NCI-H146 (cell line): ENCODE measurements at regions not wholly inside any gene's neighbourhood (a gene's known extent, or its start where the extent isn't known, plus 50 kb on each side); places are given as distances from the start of the nearest gene placed in this dataset.

ENCODE experiments used
- DNase-seq: peaks from one replicate; lab custom pipeline; 2025; lab: John Stamatoyannopoulos, UW

- no peak for DNase-seq
These were observed 50.3 kb downstream of the UTRN start for GRCh38 chr6:144335311-144335861.

- DNase-seq, result no peak
These were observed 50.8 kb downstream of the UTRN start for GRCh38 chr6:144335914-144336313.

DNA sequence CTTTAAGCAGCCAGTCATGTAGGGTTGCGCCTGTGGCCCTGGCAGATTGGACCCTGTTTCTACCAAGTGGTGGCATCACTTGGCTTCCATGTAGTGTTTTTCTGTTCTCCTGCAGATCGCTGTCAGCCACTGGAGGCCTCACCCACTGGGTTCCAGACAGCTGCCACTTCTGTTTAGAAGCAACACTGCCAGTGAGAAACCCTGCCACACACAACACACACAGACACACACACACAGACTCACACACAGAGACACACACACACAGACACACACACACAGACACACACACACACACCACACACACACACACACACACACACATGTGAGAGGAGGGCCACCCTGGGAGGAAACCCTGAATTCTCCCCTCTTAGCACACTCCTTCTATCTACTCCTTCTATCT is 51.8 kb downstream of the UTRN start:
- no peak for DNase-seq

DNA sequence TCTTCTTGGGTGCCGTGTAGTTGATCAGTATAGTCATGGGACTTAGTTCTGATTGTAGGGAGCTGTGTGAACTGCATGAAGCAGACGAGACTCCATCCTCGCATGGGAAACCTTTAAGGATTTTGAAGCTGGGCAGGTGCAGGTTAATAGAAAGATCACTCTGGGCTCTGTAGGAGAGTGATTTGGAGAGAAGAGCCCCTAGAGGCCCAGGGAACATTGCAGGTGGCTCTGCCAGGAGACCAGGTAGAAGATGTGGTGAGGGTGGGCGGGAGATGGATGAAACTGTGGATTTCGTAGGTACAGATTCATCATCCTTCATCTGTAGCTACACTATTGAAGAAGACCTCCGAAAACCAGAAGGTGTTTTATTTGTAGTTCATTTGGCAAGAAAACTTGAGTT is 53.3 kb downstream of the UTRN start:
- DNase-seq, result no peak

GRCh38 chr6:144338951-144339700 is 54.0 kb downstream of the UTRN start:
- DNase-seq, result no peak

GRCh38 chr6:144339859-144340452 is 54.8 kb downstream of the UTRN start:
- no peak for DNase-seq

- DNase-seq, result no peak
These were observed 55.6 kb downstream of the UTRN start for GRCh38 chr6:144340541-144341371.

- no peak for DNase-seq
These were observed 56.8 kb downstream of the UTRN start for GRCh38 chr6:144341831-144342527.

GRCh38 chr6:144343701-144344428 is 58.7 kb downstream of the UTRN start:
- no peak for DNase-seq

- DNase-seq, result no peak
These were observed 59.5 kb downstream of the UTRN start for GRCh38 chr6:144344646-144345045.

DNA sequence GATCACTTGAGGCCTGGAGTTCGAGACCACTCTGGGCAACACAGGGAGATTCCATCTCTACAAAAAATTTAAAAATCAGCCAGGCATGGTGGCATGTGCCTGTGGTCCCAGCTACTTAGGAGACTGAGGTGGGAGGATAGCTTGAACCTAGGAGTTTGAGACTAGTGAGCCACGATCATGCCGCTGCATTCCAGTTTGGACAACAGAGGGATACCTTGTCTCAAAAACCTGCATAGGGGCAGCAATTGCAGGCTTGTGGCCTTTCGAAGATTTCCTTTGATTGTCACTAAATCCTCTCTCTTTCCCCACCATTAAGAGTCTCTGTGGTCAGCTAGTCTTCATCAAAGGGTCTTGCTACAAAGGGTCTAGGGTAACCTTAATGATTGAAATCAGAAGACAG is 60.3 kb downstream of the UTRN start:
- no peak for DNase-seq

DNA sequence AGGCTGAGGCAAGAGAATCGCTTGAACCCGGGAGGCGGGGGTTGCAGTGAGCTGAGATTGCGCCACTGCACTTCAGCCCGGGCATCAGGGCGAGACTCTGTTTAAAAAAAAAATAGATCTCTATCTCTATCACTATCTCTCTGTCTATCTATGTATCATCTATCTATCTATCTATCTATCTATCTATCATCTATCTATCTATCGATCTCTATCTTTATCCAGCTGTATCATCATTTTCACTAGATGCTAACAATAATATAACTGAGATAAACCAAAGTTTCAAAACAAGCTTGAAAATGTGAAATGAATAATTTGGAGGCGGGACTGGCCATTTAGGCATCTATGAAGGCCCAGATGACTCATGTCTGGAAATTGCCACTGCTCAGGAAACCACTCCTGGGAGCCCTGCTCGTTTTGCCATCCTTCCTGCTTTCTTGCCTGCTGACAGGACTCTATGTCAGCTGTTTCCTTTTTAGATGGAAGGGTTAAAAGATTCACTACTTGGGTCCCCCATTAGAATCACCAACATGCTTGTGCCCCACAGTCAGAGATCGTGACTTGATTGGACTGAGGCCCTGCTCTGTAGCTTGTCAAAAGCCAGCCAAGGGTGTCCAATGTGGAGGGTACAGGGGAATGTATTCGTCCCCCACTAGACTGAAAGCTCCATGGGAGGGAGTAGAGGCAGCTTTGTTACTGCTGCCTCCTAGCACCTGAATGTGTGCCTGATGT is 61.7 kb downstream of the UTRN start:
- DNase-seq, result no peak

DNA sequence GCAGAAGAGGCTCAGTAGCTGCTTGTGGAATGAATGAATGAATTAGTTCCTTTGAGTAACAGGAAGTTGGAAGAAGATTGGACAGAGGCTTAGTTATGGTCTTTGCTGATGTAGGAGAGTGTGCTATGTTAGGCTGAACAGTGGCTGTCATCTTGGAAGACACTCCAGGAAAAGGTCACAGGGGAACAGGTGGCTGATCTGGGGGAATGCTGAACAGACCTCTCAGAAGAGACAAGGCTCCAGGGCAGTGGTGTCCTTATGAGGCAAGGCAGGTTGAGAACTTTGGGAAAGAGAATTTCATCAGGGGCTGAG is 62.3 kb downstream of the UTRN start:
- DNase-seq, result no peak

DNA sequence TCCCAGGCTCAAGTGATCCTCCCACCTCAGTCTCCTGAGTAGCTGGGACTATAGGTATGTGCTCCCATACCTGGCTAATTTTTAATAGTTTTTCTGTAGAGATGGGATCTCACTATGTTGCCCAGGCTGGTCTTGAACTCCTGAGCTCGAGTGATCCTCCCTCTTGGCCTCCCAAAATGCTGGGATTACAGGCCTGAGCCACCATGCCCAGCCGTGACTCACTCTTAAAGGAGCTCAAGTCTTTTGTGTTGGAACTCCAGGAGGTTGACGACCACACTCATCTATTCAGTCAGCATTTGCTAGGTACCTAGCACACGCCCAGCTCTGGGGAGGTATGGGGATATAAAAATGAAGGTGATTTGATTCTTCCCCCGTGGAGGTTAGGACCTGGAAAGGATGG is 62.8 kb downstream of the UTRN start:
- no peak for DNase-seq

- no peak for DNase-seq
These were observed 64.8 kb downstream of the UTRN start for GRCh38 chr6:144349690-144350527.

GRCh38 chr6:144350528-144350880 is 65.4 kb downstream of the UTRN start:
- DNase-seq, result no peak

DNA sequence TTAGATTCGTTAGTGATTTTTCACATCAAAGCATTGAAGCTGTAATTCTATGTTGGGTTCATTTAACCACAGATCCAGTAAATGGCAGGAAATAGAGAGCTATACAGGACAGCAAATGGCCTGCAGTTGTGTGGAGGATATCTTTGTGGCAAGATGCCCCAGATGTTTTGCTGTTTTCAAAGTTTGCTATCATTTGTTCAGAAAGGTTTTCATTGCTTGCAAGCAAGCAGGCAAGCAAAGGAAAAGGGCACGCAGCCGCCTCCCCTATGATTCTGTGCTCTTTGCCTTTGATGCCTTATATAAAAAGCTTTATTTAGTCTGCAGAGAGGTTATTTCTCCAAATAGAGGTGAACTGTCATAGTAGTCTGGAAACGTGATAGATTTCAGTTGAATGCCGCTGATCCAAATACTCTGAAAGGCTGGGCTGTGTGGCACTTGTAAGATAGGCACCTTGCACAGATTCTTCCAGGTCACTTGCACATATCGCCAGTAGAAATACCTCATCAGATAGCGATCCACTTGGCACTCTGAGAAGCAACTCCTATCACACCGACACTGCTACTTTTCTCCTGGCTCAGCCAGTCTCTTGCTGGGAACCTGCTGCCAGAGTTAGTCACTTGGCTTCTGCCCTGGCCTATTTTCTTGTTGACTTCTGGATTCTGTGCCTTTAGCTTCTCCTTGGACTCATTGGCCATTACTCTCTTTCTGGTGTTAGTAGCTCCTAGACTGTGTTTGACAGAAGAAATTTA is 66.4 kb downstream of the UTRN start:
- DNase-seq, result no peak

- DNase-seq, result no peak
These were observed 67.2 kb downstream of the UTRN start for GRCh38 chr6:144352331-144352730.

DNA sequence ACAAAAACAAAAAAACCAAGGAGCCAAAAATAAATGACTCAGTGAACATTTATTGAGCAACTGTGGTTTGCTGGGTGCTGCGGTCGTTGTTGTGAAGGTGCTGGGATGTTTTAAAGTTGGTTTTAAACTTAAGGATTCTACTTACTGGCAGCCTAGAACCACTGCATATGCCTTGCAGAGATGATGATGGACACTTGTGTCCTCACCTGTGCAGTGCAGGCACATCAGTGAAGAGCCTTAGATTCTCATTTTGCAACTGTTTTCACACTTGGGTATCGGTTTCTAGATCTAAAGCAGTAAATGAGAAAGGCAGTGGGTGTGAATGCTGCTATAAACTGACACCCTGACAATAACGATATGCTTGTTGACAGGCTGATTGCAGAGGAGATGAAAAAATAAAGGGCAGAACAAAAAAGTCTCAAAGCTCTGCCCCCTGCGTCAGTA is 68.8 kb downstream of the UTRN start:
- DNase-seq, result no peak
